Renal cortex interstitium (tissue), 11 donors: ENCODE measurements at regions not wholly inside any gene's neighbourhood (a gene's known extent, or its start where the extent isn't known, plus 50 kb on each side); places are given as distances from the start of the nearest gene placed in this dataset.

ENCODE experiments used
- DNase-seq, 11 donors: peaks; one replicate each; pipeline ENCODE4 v3.0.0-alpha.2; 2013; ENCODE audit warnings: low read depth in 9 of 11, low spot score in 4 of 11; ENCODE audit errors: extremely low read depth in 1 of 11

- DNase-seq: no peak
These were observed 183.0 kb downstream of the THBS2 start for GRCh38 chr6:169070506-169071176.

GRCh38 chr6:169069356-169069755 lies 184.3 kb downstream of the THBS2 start:
- DNase-seq: no peak

- no peak for DNase-seq
These were observed 189.5 kb downstream of the THBS2 start for GRCh38 chr6:169064194-169064593.

- DNase-seq: no peak
These were observed 191.4 kb downstream of the THBS2 start for GRCh38 chr6:169062272-169062671.

- no peak for DNase-seq
These were observed 195.0 kb downstream of the THBS2 start for GRCh38 chr6:169058634-169059033.

GRCh38 chr6:169052462-169052861 lies 201.2 kb downstream of the THBS2 start:
- DNase-seq: no peak

- no peak for DNase-seq
These were observed 202.3 kb downstream of the THBS2 start for GRCh38 chr6:169051371-169051770.

GRCh38 chr6:169048865-169049205 lies 204.8 kb downstream of the THBS2 start:
- DNase-seq: no peak

- no peak for DNase-seq
These were observed 205.3 kb downstream of the THBS2 start for GRCh38 chr6:169048185-169048864.

GRCh38 chr6:169047345-169047744 lies 206.3 kb downstream of the THBS2 start:
- DNase-seq: no peak

GRCh38 chr6:169046483-169047192 lies 207.0 kb downstream of the THBS2 start:
- DNase-seq: no peak

- no peak for DNase-seq
These were observed 207.6 kb downstream of the THBS2 start for GRCh38 chr6:169046021-169046420.

GRCh38 chr6:169045486-169045885 lies 208.2 kb downstream of the THBS2 start:
- DNase-seq: no peak

GRCh38 chr6:169044381-169045230 lies 209.0 kb downstream of the THBS2 start:
- no peak for DNase-seq

GRCh38 chr6:169042061-169042460 lies 211.6 kb downstream of the THBS2 start:
- DNase-seq: no peak

- no peak for DNase-seq
These were observed 212.6 kb downstream of the THBS2 start for GRCh38 chr6:169041078-169041477.

GRCh38 chr6:169038691-169039090 lies 215.0 kb downstream of the THBS2 start:
- DNase-seq: no peak

GRCh38 chr6:169035385-169036240 lies 218.0 kb downstream of the THBS2 start:
- DNase-seq: no peak
